ENCODE measurements at regions not wholly inside any gene's neighbourhood (a gene's known extent, or its start where the extent isn't known, plus 50 kb on each side); places are given as distances from the start of the nearest gene placed in this dataset.

- H3K9ac ChIP-seq (ENCODE audit: low read depth, low read length), result no peak overlapping the region
- no peaks in the 10 kb centered on the region for H3K36me3 ChIP-seq (ENCODE audit: insufficient read depth, low read length)
- H3K27ac ChIP-seq (ENCODE audit: low read depth, low read length), result no peak overlapping the region
- H3K4me1 ChIP-seq (ENCODE audit: insufficient read depth, low read length), result no peaks in the 10 kb centered on the region
- H3K4me3 ChIP-seq (ENCODE audit: low read length), result no peak overlapping the region
- H3K27me3 ChIP-seq (ENCODE audit: insufficient read depth, low read length), result peaks cover 6% of the 10 kb centered on the region; the same call in 1 of the 2 replicates
- H3K9me3 ChIP-seq (ENCODE audit: insufficient read depth, low read depth, low read length), result no peaks in the 10 kb centered on the region
Measured at GRCh38 chr7:45235905-45236304, 78.3 kb downstream of the RAMP3 start.

- WGBS, result 75% methylated on average over 1 of the region's 1 CpG
- peaks cover 6% of the 10 kb centered on the region; the same call in 1 of the 2 replicates for H3K27me3 ChIP-seq (ENCODE audit: insufficient read depth, low read length)
- no peaks in the 10 kb centered on the region for H3K36me3 ChIP-seq (ENCODE audit: insufficient read depth, low read length)
- H3K9ac ChIP-seq (ENCODE audit: low read depth, low read length), result no peak overlapping the region
- no peak overlapping the region for H3K4me3 ChIP-seq (ENCODE audit: low read length)
- H3K4me1 ChIP-seq (ENCODE audit: insufficient read depth, low read length), result no peaks in the 10 kb centered on the region
- H3K27ac ChIP-seq (ENCODE audit: low read depth, low read length), result no peak overlapping the region
- H3K9me3 ChIP-seq (ENCODE audit: insufficient read depth, low read depth, low read length), result no peaks in the 10 kb centered on the region
Measured at GRCh38 chr7:45236666-45237065, 79.1 kb downstream of the RAMP3 start.

GRCh38 chr7:45237788-45238461 lies 80.3 kb downstream of the RAMP3 start:
- H3K36me3 ChIP-seq (ENCODE audit: insufficient read depth, low read length), result no peaks in the 10 kb centered on the region
- no peaks in the 10 kb centered on the region for H3K9me3 ChIP-seq (ENCODE audit: insufficient read depth, low read depth, low read length)
- WGBS, result 81% methylated on average over 13 of the region's 13 CpGs
- H3K27me3 ChIP-seq (ENCODE audit: insufficient read depth, low read length), result peaks cover 6% of the 10 kb centered on the region; the same call in 1 of the 2 replicates
- no peak overlapping the region for H3K9ac ChIP-seq (ENCODE audit: low read depth, low read length)
- no peak overlapping the region for H3K4me3 ChIP-seq (ENCODE audit: low read length)
- H3K27ac ChIP-seq (ENCODE audit: low read depth, low read length), result no peak overlapping the region
- no peaks in the 10 kb centered on the region for H3K4me1 ChIP-seq (ENCODE audit: insufficient read depth, low read length)

DNA sequence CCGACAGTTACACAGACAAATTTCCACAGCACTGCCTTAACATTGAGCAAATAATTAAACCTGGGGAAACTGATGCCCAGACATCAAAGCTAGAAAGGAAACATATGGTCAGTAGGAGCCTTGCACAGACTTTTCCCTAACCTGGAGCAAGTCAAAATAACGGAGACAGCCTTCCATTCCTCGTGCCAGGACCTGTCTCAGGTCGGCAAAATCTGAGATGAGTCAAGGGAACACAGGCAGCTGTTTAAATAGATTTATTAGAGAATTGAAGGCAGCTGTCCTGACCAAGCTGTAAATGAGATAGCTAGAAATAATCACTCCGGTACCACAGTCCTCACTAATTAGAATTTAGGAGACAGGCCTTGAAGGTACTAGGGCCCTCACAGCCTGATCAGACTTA lies 81.2 kb downstream of the RAMP3 start:
- 90% methylated on average over 5 of the region's 5 CpGs for WGBS

DNA sequence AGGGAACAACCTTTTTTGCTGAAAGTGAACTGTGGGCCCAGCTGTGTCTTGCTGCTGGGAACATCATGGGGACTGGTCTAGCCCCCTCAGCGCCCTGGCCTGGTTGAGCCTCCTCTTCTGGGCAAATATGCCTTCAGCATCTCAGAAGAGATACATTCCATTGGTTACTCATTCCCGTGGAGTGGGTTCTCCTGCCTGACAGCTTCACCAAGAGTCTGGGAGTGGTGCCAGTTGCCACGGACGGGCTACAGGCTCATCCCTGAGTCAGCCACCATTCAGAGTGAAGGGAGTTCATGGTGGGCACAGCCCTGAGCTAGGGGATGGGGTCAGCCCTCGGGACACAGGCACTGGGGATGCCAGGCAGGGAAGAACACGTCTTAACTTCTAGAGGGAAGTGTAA lies 81.9 kb downstream of the RAMP3 start:
- WGBS, result 90% methylated on average over 6 of the region's 6 CpGs
- Histone ChIP-seq H3K36me3 (ENCODE audit: insufficient read depth, low read length) (no peaks in the 10 kb centered on the region), H3K9ac (ENCODE audit: low read depth, low read length) (no peak overlapping the region), H3K9me3 (ENCODE audit: insufficient read depth, low read depth, low read length) (no peaks in the 10 kb centered on the region), H3K27me3 (ENCODE audit: insufficient read depth, low read length) (peaks cover 4% of the 10 kb centered on the region; the same call in 1 of the 2 replicates), H3K27ac (ENCODE audit: low read depth, low read length) (no peak overlapping the region), H3K4me3 (ENCODE audit: low read length) (no peak overlapping the region), H3K4me1 (ENCODE audit: insufficient read depth, low read length) (no peaks in the 10 kb centered on the region)

More for the DNA sequence above, 81.2 kb downstream of the RAMP3 start:
- no peak overlapping the region for H3K27ac ChIP-seq (ENCODE audit: low read depth, low read length)
- no peak overlapping the region for H3K4me3 ChIP-seq (ENCODE audit: low read length)
- no peaks in the 10 kb centered on the region for H3K36me3 ChIP-seq (ENCODE audit: insufficient read depth, low read length)
- H3K9ac ChIP-seq (ENCODE audit: low read depth, low read length), result no peak overlapping the region
- peaks cover 6% of the 10 kb centered on the region; the same call in 1 of the 2 replicates for H3K27me3 ChIP-seq (ENCODE audit: insufficient read depth, low read length)
- H3K9me3 ChIP-seq (ENCODE audit: insufficient read depth, low read depth, low read length), result no peaks in the 10 kb centered on the region
- H3K4me1 ChIP-seq (ENCODE audit: insufficient read depth, low read length), result no peaks in the 10 kb centered on the region

- H3K27me3 ChIP-seq (ENCODE audit: insufficient read depth, low read length), result no peaks in the 10 kb centered on the region
- no peaks in the 10 kb centered on the region for H3K4me1 ChIP-seq (ENCODE audit: insufficient read depth, low read length)
- 98% methylated on average over 6 of the region's 7 CpGs for WGBS
- no peak overlapping the region for H3K9ac ChIP-seq (ENCODE audit: low read depth, low read length)
- H3K9me3 ChIP-seq (ENCODE audit: insufficient read depth, low read depth, low read length), result no peaks in the 10 kb centered on the region
- no peak overlapping the region for H3K4me3 ChIP-seq (ENCODE audit: low read length)
- no peak overlapping the region for H3K27ac ChIP-seq (ENCODE audit: low read depth, low read length)
- no peaks in the 10 kb centered on the region for H3K36me3 ChIP-seq (ENCODE audit: insufficient read depth, low read length)
Measured at GRCh38 chr7:45240273-45240771, 82.7 kb downstream of the RAMP3 start.

GRCh38 chr7:45240926-45241325 lies 83.3 kb downstream of the RAMP3 start:
- Histone ChIP-seq H3K27me3 (ENCODE audit: insufficient read depth, low read length) (no peaks in the 10 kb centered on the region), H3K4me1 (ENCODE audit: insufficient read depth, low read length) (no peaks in the 10 kb centered on the region), H3K4me3 (ENCODE audit: low read length) (no peak overlapping the region), H3K36me3 (ENCODE audit: insufficient read depth, low read length) (no peaks in the 10 kb centered on the region), H3K27ac (ENCODE audit: low read depth, low read length) (no peak overlapping the region), H3K9me3 (ENCODE audit: insufficient read depth, low read depth, low read length) (no peaks in the 10 kb centered on the region), H3K9ac (ENCODE audit: low read depth, low read length) (no peak overlapping the region)
- 92% methylated on average over 4 of the region's 4 CpGs for WGBS

DNA sequence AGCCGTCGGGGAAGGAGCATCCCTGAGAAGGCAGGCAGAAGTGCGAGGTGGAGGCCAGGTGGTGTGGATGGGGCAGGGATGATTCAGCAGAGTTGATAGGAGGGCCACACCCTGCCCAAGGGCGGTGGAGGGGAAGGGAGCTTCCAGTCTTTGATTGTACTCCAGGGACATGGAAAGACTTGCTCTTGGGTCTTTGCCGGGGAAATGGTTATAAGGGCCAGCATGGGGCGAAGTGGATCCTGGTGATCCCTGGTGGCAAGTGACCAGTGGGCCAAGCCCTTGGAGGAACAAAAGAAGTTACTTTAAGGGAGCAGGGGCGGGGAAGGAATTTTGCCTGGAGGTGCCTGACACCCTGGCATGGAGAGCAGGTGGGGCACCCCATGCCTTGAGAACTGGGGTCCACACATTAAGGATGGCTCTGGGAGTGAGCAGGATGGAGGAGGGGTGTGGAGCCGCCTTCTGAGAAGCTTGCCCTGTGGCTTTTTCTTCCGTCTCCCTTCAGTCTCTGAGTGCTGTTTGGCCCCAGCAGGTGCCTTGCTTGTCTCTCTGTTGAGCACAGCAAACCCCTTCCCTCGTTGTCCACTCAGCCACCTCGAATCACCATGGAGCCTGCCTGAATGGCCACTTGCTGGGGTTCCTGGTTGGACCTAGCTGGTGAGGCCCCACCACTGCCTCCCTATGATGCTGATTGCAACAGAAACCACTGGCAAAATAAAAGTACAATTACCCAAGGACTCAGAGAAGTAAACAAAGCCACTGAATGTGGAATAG lies 83.9 kb downstream of the RAMP3 start:
- Histone ChIP-seq H3K36me3 (ENCODE audit: insufficient read depth, low read length) (no peaks in the 10 kb centered on the region), H3K27me3 (ENCODE audit: insufficient read depth, low read length) (no peaks in the 10 kb centered on the region)
- 80% methylated on average over 11 of the region's 11 CpGs for WGBS

DNA sequence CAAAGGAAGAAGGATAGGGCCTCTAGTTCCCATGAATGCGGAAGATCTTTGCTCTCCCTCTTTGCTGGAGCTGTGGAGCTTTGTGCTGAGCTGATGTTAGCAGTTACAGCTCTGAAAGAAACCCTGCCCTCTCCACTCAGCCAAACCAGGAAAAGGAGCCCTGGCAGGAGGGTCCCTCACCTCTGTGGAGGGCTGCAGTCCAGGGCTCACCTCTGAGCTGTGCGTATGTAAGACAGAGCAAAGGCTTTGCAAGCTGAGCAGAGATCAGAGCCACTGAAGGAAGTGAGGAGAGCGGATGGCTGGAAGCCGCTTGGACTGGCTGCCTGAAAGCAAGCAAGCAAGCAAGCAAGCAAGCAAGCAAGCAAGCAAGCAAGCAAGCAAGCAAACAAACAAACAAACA lies 84.7 kb downstream of the RAMP3 start:
- Histone ChIP-seq H3K9ac (ENCODE audit: low read depth, low read length) (no peak overlapping the region), H3K27me3 (ENCODE audit: insufficient read depth, low read length) (no peaks in the 10 kb centered on the region), H3K4me1 (ENCODE audit: insufficient read depth, low read length) (no peaks in the 10 kb centered on the region), H3K27ac (ENCODE audit: low read depth, low read length) (no peak overlapping the region), H3K9me3 (ENCODE audit: insufficient read depth, low read depth, low read length) (no peaks in the 10 kb centered on the region), H3K4me3 (ENCODE audit: low read length) (no peak overlapping the region), H3K36me3 (ENCODE audit: insufficient read depth, low read length) (no peaks in the 10 kb centered on the region)
- 94% methylated on average over 4 of the region's 4 CpGs for WGBS

More for the DNA sequence above, 83.9 kb downstream of the RAMP3 start:
- Histone ChIP-seq H3K9me3 (ENCODE audit: insufficient read depth, low read depth, low read length) (no peaks in the 10 kb centered on the region), H3K27ac (ENCODE audit: low read depth, low read length) (no peak overlapping the region), H3K4me3 (ENCODE audit: low read length) (no peak overlapping the region), H3K4me1 (ENCODE audit: insufficient read depth, low read length) (no peaks in the 10 kb centered on the region), H3K9ac (ENCODE audit: low read depth, low read length) (no peak overlapping the region)

GRCh38 chr7:45242698-45243097 lies 85.1 kb downstream of the RAMP3 start:
- Histone ChIP-seq H3K4me3 (ENCODE audit: low read length) (no peak overlapping the region), H3K27me3 (ENCODE audit: insufficient read depth, low read length) (no peaks in the 10 kb centered on the region), H3K9ac (ENCODE audit: low read depth, low read length) (no peak overlapping the region), H3K9me3 (ENCODE audit: insufficient read depth, low read depth, low read length) (no peaks in the 10 kb centered on the region), H3K36me3 (ENCODE audit: insufficient read depth, low read length) (no peaks in the 10 kb centered on the region), H3K27ac (ENCODE audit: low read depth, low read length) (no peak overlapping the region), H3K4me1 (ENCODE audit: insufficient read depth, low read length) (no peaks in the 10 kb centered on the region)
- 81% methylated on average over 3 of the region's 3 CpGs for WGBS

GRCh38 chr7:45244981-45245380 lies 87.4 kb downstream of the RAMP3 start:
- Histone ChIP-seq H3K9me3 (ENCODE audit: insufficient read depth, low read depth, low read length) (no peaks in the 10 kb centered on the region), H3K36me3 (ENCODE audit: insufficient read depth, low read length) (no peaks in the 10 kb centered on the region), H3K9ac (ENCODE audit: low read depth, low read length) (no peak overlapping the region), H3K27me3 (ENCODE audit: insufficient read depth, low read length) (no peaks in the 10 kb centered on the region), H3K4me1 (ENCODE audit: insufficient read depth, low read length) (no peaks in the 10 kb centered on the region), H3K4me3 (ENCODE audit: low read length) (no peak overlapping the region), H3K27ac (ENCODE audit: low read depth, low read length) (no peak overlapping the region)
- WGBS, result 86% methylated on average over 2 of the region's 2 CpGs

All from HUES64 (cell line).